ENCODE measurements at regions not wholly inside any gene's neighbourhood (a gene's known extent, or its start where the extent isn't known, plus 50 kb on each side); places are given as distances from the start of the nearest gene placed in this dataset.

DNA sequence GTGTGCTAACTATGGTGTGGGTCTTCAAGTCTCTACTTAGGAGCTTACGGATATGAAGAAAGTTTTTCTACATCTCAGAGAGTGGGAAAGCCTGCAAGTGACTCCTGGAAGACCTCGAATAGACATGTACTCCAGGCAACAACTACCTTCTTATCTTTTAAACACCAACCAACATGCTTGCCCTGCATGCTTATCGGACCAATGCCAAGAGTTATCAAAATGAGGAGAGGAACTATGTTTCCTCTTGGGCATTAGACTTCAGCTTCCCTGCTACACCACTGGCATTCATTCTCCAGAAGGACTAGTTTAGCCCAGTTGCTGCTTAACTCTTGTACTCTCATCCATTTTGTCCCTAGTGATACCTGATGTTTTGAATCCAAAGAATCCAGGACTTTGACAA is 74.7 kb upstream of the MAN2A1 start:
- Histone ChIP-seq H3K4me3 (no peak overlapping the region), H3K9me3 (no peaks in the 10 kb centered on the region), H3K27ac (no peak overlapping the region), H3K27me3 (no peaks in the 10 kb centered on the region), H3K36me3 (no peaks in the 10 kb centered on the region), H3K4me1 (peaks cover 12% of the 10 kb centered on the region)
- no peak for DNase-seq (ENCODE audit: low spot score in 2 of 2)
- TF ChIP-seq POLR2AphosphoS5 (IDR thresholded peaks at IDR 0.05): no peak
- no peak for TF ChIP-seq POLR2A (IDR thresholded peaks at IDR 0.05)
- TF ChIP-seq, protein P1, sequence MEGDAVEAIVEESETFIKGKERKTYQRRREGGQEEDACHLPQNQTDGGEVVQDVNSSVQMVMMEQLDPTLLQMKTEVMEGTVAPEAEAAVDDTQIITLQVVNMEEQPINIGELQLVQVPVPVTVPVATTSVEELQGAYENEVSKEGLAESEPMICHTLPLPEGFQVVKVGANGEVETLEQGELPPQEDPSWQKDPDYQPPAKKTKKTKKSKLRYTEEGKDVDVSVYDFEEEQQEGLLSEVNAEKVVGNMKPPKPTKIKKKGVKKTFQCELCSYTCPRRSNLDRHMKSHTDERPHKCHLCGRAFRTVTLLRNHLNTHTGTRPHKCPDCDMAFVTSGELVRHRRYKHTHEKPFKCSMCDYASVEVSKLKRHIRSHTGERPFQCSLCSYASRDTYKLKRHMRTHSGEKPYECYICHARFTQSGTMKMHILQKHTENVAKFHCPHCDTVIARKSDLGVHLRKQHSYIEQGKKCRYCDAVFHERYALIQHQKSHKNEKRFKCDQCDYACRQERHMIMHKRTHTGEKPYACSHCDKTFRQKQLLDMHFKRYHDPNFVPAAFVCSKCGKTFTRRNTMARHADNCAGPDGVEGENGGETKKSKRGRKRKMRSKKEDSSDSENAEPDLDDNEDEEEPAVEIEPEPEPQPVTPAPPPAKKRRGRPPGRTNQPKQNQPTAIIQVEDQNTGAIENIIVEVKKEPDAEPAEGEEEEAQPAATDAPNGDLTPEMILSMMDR (IDR thresholded peaks at IDR 0.05): no peak
- TF ChIP-seq EP300 (IDR thresholded peaks at IDR 0.05): no peak
- WGBS: 82% methylated on average over 3 of the region's 3 CpGs

DNA sequence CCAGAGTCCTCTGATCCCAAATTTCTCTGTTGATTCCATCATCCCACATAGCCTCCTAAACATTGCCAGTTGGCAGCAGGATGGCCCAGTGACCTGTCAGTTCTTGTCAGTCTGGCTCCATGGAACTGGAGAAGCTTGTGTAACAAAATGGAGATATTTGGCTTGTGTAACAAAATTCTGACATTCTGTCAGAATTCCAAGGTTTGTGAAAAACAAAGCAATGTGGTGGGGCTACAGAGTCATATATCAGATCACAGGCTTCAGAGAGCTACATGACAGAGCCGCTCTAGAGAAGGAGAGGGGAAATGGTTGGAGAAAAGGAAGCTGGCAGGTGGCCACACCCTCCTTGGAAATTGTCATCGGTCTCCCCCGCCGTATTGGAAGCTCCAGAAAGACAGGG is 75.4 kb upstream of the MAN2A1 start:
- no peaks in the 10 kb centered on the region for H3K27me3 ChIP-seq
- no peak for DNase-seq (ENCODE audit: low spot score in 2 of 2)
- 61% methylated on average over 4 of the region's 4 CpGs for WGBS

DNA sequence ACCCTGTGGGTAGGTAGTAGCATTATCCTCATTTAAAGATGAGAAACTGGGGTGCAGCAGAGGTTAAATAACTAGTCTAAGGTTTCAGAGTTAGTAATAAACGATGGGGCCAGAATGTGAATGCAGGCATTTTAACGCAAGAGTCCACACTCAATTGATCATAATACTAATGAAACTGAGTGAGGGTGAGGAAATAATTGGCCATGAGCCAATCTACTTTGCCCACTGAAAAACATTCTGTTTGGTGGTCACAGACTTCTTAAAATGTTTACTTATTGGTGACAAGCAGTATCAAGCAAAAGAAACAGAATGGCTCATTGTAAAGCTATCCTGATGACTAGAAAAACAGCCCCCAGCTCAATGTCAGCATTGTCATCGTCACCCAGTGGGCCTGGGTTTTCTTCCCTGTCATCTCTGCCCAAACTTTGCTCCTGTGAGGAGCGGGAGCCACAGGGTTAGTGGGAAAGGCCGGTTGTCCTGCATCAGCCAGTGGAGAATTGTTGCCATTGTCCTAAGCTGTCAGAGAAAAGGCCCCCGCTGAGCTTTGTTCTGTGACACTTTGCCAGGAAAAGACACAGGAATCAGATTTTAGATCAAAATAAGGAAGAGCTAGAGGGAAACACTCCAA is 77.3 kb upstream of the MAN2A1 start:
- no peaks in the 10 kb centered on the region for H3K9me3 ChIP-seq

More for the DNA sequence above, 75.4 kb upstream of the MAN2A1 start:
- H3K4me1 ChIP-seq: peaks cover 8% of the 10 kb centered on the region
- TF ChIP-seq, protein P1 (IDR thresholded peaks at IDR 0.05): no peak
- no peak for TF ChIP-seq POLR2A (IDR thresholded peaks at IDR 0.05)
- H3K27ac ChIP-seq: no peak overlapping the region
- H3K36me3 ChIP-seq: no peaks in the 10 kb centered on the region
- no peaks in the 10 kb centered on the region for H3K9me3 ChIP-seq
- H3K4me3 ChIP-seq: no peak overlapping the region

DNA sequence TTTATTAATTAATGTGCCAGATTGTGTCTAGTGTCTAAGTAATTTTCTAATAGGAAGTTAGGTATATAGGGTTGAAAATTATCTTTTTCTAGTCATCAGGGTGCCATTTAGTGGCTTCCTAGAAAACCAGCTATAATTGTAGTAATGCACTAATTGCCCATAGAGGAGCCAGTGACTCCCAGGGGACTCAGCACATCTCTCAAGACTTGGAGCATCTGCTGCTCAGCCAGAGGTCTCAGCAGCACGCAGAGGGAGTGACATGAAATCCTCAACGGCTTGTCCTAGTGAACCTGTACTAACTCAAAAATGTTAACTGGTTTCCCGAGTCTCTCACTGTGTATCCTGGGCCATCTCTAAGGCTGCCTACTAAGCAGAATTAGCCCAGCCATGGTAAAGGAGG is 78.2 kb upstream of the MAN2A1 start:
- Histone ChIP-seq H3K4me1 (peaks cover 6% of the 10 kb centered on the region), H3K4me3 (no peak overlapping the region), H3K36me3 (no peaks in the 10 kb centered on the region), H3K27ac (no peak overlapping the region), H3K9me3 (no peaks in the 10 kb centered on the region), H3K27me3 (no peaks in the 10 kb centered on the region)
- no peak for DNase-seq (ENCODE audit: low spot score in 2 of 2)
- TF ChIP-seq POLR2AphosphoS5 (IDR thresholded peaks at IDR 0.05) (no peak), EP300 (IDR thresholded peaks at IDR 0.05) (no peak), POLR2A (IDR thresholded peaks at IDR 0.05) (no peak)
- TF ChIP-seq, protein P1 (IDR thresholded peaks at IDR 0.05): no peak
- 88% methylated on average over 3 of the region's 3 CpGs for WGBS

More for the DNA sequence above, 77.3 kb upstream of the MAN2A1 start:
- no peak for DNase-seq (ENCODE audit: low spot score in 2 of 2)
- TF ChIP-seq, protein P1 (IDR thresholded peaks at IDR 0.05): no peak
- TF ChIP-seq POLR2A (IDR thresholded peaks at IDR 0.05) (no peak), POLR2AphosphoS5 (IDR thresholded peaks at IDR 0.05) (no peak), EP300 (IDR thresholded peaks at IDR 0.05) (no peak)
- peaks cover 6% of the 10 kb centered on the region for H3K4me1 ChIP-seq
- no peaks in the 10 kb centered on the region for H3K27me3 ChIP-seq
- H3K27ac ChIP-seq: no peak overlapping the region
- H3K4me3 ChIP-seq: no peak overlapping the region
- 82% methylated on average over 6 of the region's 6 CpGs for WGBS
- H3K36me3 ChIP-seq: no peaks in the 10 kb centered on the region

DNA sequence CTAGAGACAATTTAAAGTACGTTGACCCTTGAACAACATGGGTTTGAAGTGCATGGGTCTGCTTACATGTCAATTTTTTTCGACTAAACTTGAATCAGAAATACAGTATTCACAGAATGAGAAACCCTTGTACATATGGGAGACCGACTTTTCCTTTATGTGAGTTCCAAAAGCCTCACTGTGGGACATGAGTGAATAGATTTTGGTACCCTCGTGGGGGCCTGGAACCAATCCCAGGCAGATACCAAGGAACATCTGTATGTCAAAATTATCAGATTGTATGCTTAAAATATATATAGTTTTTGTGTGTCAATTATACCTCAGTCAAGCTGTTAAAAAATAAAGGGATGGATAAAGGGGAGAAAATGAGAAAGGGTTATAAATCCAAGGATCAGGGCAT is 78.7 kb upstream of the MAN2A1 start:
- H3K27ac ChIP-seq: no peak overlapping the region
- H3K4me3 ChIP-seq: no peak overlapping the region
- peaks cover 6% of the 10 kb centered on the region for H3K4me1 ChIP-seq
- no peak for DNase-seq (ENCODE audit: low spot score in 2 of 2)
- no peaks in the 10 kb centered on the region for H3K36me3 ChIP-seq
- H3K27me3 ChIP-seq: no peaks in the 10 kb centered on the region
- WGBS: 83% methylated on average over 4 of the region's 4 CpGs
- no peaks in the 10 kb centered on the region for H3K9me3 ChIP-seq
- TF ChIP-seq POLR2A (IDR thresholded peaks at IDR 0.05) (no peak), EP300 (IDR thresholded peaks at IDR 0.05) (no peak)

DNA sequence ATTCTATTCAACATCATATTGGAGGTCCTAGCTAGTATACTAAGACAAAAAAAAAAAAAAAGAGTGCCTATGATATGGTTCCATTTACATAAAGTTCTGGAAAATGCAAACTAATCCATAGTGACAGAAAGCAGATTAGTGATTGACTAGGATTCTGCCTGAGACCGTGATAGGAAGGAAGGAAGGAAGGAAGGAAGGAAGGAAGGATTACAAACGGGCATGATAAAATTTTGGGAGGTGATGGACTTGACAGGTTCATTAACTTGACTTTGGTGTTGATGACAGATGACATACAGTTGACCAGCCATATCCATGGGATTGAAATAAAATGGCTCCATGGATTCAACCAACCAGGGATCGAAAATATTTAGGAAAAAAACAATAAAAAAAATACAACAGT is 79.1 kb upstream of the MAN2A1 start:
- 69% methylated on average over 3 of the region's 3 CpGs for WGBS
- H3K4me3 ChIP-seq: no peak overlapping the region
- H3K27me3 ChIP-seq: no peaks in the 10 kb centered on the region
- peaks cover 6% of the 10 kb centered on the region for H3K4me1 ChIP-seq
- TF ChIP-seq, protein P1 (IDR thresholded peaks at IDR 0.05): no peak
- no peak for TF ChIP-seq POLR2A (IDR thresholded peaks at IDR 0.05)
- no peak for TF ChIP-seq POLR2AphosphoS5 (IDR thresholded peaks at IDR 0.05)
- TF ChIP-seq EP300 (IDR thresholded peaks at IDR 0.05): no peak
- no peaks in the 10 kb centered on the region for H3K36me3 ChIP-seq
- no peaks in the 10 kb centered on the region for H3K9me3 ChIP-seq
- DNase-seq (ENCODE audit: low spot score in 2 of 2): no peak
- no peak overlapping the region for H3K27ac ChIP-seq

Data from suprapubic skin (tissue), 4 donors.